B cell (primary cell): ENCODE measurements at regions not wholly inside any gene's neighbourhood (a gene's known extent, or its start where the extent isn't known, plus 50 kb on each side); places are given as distances from the start of the nearest gene placed in this dataset.

ENCODE experiments used
- ATAC-seq: fragments of 200-7000 bp; cut with Tn5 transposase; one replicate; pipeline ENCODE4 v1.10.0; 2021; ENCODE audit warnings: low read depth, mild to moderate bottlenecking, moderate number of reproducible peaks, moderate library complexity
- CTCF ChIA-PET: fragments of 350-600 bp; sonication (Branson Sonifier 250); formaldehyde crosslinking; loops from one replicate; lab custom pipeline; 2021; ENCODE audit warnings: antibody characterized with exemption, inconsistent platforms; lab: Charles Lee
- POLR2A ChIA-PET: fragments of 350-600 bp; sonication (Branson Sonifier 250); formaldehyde crosslinking; loops from one replicate; lab custom pipeline; 2021; ENCODE audit warnings: antibody characterized with exemption; lab: Charles Lee
- DNase-seq: peaks from one replicate; pipeline ENCODE4 v3.0.0; 2013
- H2AFZ ChIP-seq: 2 replicates; pipeline ENCODE4 v1.6.1; 2012; ENCODE audit warnings: mild to moderate bottlenecking, low read depth, low read length; ENCODE audit not compliant: insufficient read depth, poor library complexity, severe bottlenecking
- H3K27ac ChIP-seq, 2 donors: 1 replicate in 1 of 2; 2 replicates in 1 of 2; pipeline ENCODE4 v1.5.1; 2012 to 2013; ENCODE audit warnings: low read length in 2 of 2, mild to moderate bottlenecking in 2 of 2, moderate library complexity in 1 of 2
- H3K27me3 ChIP-seq, 4 experiments: fragments of 200-600 bp in 1 of 4; sonication (generic) in 1 of 4; replicated peaks in 1 of 4; 1 replicate in 2 of 4; 2 replicates in 2 of 4; pipeline versions ENCODE4 v1.6.1 to v1.7.0; 2013 to 2016; ENCODE audit warnings: low read length in 3 of 4, mild to moderate bottlenecking in 2 of 4, mixed read lengths in 1 of 4, moderate library complexity in 1 of 4; ENCODE audit not compliant: insufficient read depth in 4 of 4, control insufficient read depth in 3 of 4; ENCODE audit errors: control extremely low read depth in 1 of 4
- H3K36me3 ChIP-seq, 2 experiments: replicated peaks in 1 of 2; 1 replicate in 1 of 2; 2 replicates in 1 of 2; pipeline versions ENCODE4 v1.6.1 to v1.7.1; 2013; ENCODE audit warnings: low read length in 1 of 2; ENCODE audit not compliant: insufficient read depth in 2 of 2, control insufficient read depth in 1 of 2; ENCODE audit errors: control extremely low read depth in 1 of 2, extremely low read depth in 1 of 2
- H3K4me1 ChIP-seq, 2 donors: fragments of 200-600 bp in 1 of 2; sonication (generic) in 1 of 2; 1 replicate in 1 of 2; 2 replicates in 1 of 2; pipeline versions ENCODE4 v1.5.1 to v1.6.1; 2013 to 2017; ENCODE audit warnings: low read length in 2 of 2; ENCODE audit not compliant: control insufficient read depth in 2 of 2, insufficient read depth in 2 of 2
- H3K4me2 ChIP-seq: replicated peaks from 2 replicates; pipeline ENCODE3; 2012; ENCODE audit warnings: mild to moderate bottlenecking, low read depth, low read length; ENCODE audit not compliant: poor library complexity, severe bottlenecking
- H3K4me3 ChIP-seq, 5 experiments: fragments of 200-600 bp in 1 of 5; sonication (generic) in 1 of 5; 1 replicate in 3 of 5; 2 replicates in 2 of 5; pipeline versions ENCODE4 v1.5.1 to v1.7.0; 2011 to 2016; ENCODE audit warnings: low read length in 4 of 5, mild to moderate bottlenecking in 4 of 5, low read depth in 2 of 5, control low read depth in 1 of 5, moderate library complexity in 1 of 5; ENCODE audit not compliant: insufficient read depth in 1 of 5; ENCODE audit errors: control extremely low read depth in 1 of 5, extremely low read depth in 1 of 5
- H3K79me2 ChIP-seq: fragments of 200-600 bp; sonication (generic); one replicate; pipeline ENCODE4 v1.6.0; 2016; ENCODE audit warnings: low read length; ENCODE audit not compliant: control insufficient read depth, insufficient read depth
- H3K9ac ChIP-seq: fragments of 200-600 bp; sonication (generic); 2 replicates; pipeline ENCODE4 v1.6.1; 2017; ENCODE audit warnings: mild to moderate bottlenecking, low read length, moderate library complexity
- H3K9me3 ChIP-seq, 3 donors: one replicate each; pipeline versions ENCODE4 v1.6.1 to v1.7.1; 2013; ENCODE audit warnings: low read length in 2 of 3; ENCODE audit not compliant: control insufficient read depth in 2 of 3, insufficient read depth in 1 of 3; ENCODE audit errors: control extremely low read depth in 1 of 3
- H4K20me1 ChIP-seq: 2 replicates; pipeline ENCODE4 v1.6.0; 2012; ENCODE audit warnings: mild to moderate bottlenecking, low read length; ENCODE audit not compliant: insufficient read depth, control insufficient read depth, poor library complexity, severe bottlenecking
- H3K27ac Mint-ChIP-seq: one replicate; pipeline ENCODE4 v1.8.0; 2021; ENCODE audit warnings: mixed read lengths
- H3K27me3 Mint-ChIP-seq: one replicate; pipeline ENCODE4 v1.8.0; 2021; ENCODE audit warnings: mixed read lengths
- H3K4me1 Mint-ChIP-seq: one replicate; pipeline ENCODE4 v1.8.0; 2021; ENCODE audit warnings: mixed read lengths
- H3K4me3 Mint-ChIP-seq: one replicate; pipeline ENCODE4 v1.8.0; 2021; ENCODE audit warnings: mixed read lengths
- H3K9me3 Mint-ChIP-seq: one replicate; pipeline ENCODE4 v1.8.0; 2022; ENCODE audit warnings: mixed read lengths; ENCODE audit not compliant: insufficient read depth
- EZH2 ChIP-seq: IDR thresholded peaks from 2 replicates; pipeline ENCODE4 v1.6.1; 2012; ENCODE audit warnings: borderline replicate concordance, low read depth, mild to moderate bottlenecking, moderate library complexity, low read length; ENCODE audit not compliant: insufficient read depth, poor library complexity, severe bottlenecking
- WGBS: methylation state at CpG from one replicate; pipeline ENCODE4 v1.1.5; 2013; ENCODE audit warnings: missing lambda C conversion rate; ENCODE audit not compliant: insufficient coverage; 5-methylcytosine and 5-hydroxymethylcytosine counted together
- intact Hi-C: fragments of 100-400 bp; cut with micrococcal nuclease; formaldehyde crosslinking; loops from one replicate; pipeline ENCODE4 v1.10.0; 2022
- TF ChIP-seq, protein P1 (sequence below): fragments of 200-600 bp; IDR thresholded peaks from one replicate; pipeline ENCODE4 v1.8.0; 2022; ENCODE audit warnings: antibody characterized with exemption, mild to moderate bottlenecking

DNA sequence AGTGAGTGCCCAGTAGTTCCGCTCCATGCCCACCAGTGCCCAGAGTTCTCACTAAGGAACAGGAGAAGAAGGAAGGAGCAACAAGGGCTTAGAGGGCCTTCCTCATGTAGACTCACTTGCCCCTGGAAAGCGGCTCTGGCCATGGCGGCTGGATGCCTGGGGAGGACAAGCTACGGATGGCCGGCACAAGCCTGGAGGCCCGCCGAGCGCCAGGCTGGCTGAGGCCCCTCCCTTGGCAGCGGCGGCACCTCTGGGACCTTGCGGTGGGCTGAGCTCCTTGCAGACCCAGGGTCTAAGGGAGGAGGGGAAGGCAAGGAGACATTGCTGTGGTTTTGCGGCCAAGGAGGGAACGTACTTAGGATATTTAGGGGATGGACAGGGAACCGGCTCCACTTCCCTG is 160.1 kb downstream of the SALL1 start:
- 97% methylated on average over 14 of the region's 14 CpGs for WGBS
- ATAC-seq (no peak), DNase-seq (no peak)
- Histone ChIP-seq H3K4me3 (no peak overlapping the region), H3K9ac (no peak overlapping the region), H3K4me2 (no peak overlapping the region), H3K79me2 (no peaks in the 10 kb centered on the region), H3K4me1 (no peaks in the 10 kb centered on the region), H3K27ac (no peak overlapping the region), H3K36me3 (no peaks in the 10 kb centered on the region), H3K9me3 (peaks cover 0 to 20% (median 0%) of the 10 kb centered on the region in 3 donors), H2AFZ (no peak overlapping the region), H4K20me1 (no peaks in the 10 kb centered on the region), H3K27me3 (no peaks in the 10 kb centered on the region)
- CTCF ChIA-PET: no interaction called here
- TF ChIP-seq, protein P1, sequence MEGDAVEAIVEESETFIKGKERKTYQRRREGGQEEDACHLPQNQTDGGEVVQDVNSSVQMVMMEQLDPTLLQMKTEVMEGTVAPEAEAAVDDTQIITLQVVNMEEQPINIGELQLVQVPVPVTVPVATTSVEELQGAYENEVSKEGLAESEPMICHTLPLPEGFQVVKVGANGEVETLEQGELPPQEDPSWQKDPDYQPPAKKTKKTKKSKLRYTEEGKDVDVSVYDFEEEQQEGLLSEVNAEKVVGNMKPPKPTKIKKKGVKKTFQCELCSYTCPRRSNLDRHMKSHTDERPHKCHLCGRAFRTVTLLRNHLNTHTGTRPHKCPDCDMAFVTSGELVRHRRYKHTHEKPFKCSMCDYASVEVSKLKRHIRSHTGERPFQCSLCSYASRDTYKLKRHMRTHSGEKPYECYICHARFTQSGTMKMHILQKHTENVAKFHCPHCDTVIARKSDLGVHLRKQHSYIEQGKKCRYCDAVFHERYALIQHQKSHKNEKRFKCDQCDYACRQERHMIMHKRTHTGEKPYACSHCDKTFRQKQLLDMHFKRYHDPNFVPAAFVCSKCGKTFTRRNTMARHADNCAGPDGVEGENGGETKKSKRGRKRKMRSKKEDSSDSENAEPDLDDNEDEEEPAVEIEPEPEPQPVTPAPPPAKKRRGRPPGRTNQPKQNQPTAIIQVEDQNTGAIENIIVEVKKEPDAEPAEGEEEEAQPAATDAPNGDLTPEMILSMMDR: no peak
- TF ChIP-seq EZH2: no peak
- Mint-ChIP-seq H3K4me1 (no peaks in the 10 kb centered on the region), H3K27me3 (no peaks in the 10 kb centered on the region), H3K27ac (no peak overlapping the region), H3K4me3 (no peak overlapping the region), H3K9me3 (peaks cover 3% of the 10 kb centered on the region)
- intact Hi-C loops: no loop called here
- POLR2A ChIA-PET: no interaction called here

DNA sequence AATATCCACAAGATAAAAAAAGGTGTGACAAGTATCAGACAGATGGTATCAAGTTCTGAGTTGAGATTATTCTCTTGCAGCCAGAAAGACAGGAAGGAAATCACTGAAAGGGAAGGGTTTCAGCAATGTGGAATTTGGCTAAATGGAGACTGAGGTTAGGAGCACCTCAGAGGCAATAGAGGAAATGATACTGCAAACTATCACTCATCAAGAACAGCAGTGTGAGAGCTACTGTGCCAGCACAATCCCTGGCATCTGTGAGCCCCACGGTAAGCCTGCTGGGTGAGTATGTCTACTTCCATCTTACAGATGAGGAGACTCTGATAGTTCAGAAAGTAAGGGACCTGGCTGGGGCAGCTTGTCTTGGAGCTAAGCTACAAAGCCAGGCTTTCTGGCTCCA is 162.0 kb downstream of the SALL1 start:
- H4K20me1 ChIP-seq: no peaks in the 10 kb centered on the region
- ATAC-seq: no peak
- no peaks in the 10 kb centered on the region for H3K4me1 Mint-ChIP-seq
- peaks cover 0 to 14% (median 0%) of the 10 kb centered on the region in 3 donors for H3K9me3 ChIP-seq
- H3K27me3 Mint-ChIP-seq: no peaks in the 10 kb centered on the region
- no peaks in the 10 kb centered on the region for H3K79me2 ChIP-seq
- H3K4me1 ChIP-seq: no peaks in the 10 kb centered on the region
- H2AFZ ChIP-seq: no peak overlapping the region
- H3K27ac ChIP-seq: no peak overlapping the region
- H3K27me3 ChIP-seq: no peaks in the 10 kb centered on the region
- no peak overlapping the region for H3K4me3 ChIP-seq
- no peak overlapping the region for H3K4me3 Mint-ChIP-seq
- no peak overlapping the region for H3K4me2 ChIP-seq
- POLR2A ChIA-PET: no interaction called here
- peaks cover 3% of the 10 kb centered on the region for H3K9me3 Mint-ChIP-seq
- WGBS: 0% methylated on average over 1 of the region's 1 CpG
- no peaks in the 10 kb centered on the region for H3K36me3 ChIP-seq
- no peak overlapping the region for H3K9ac ChIP-seq
- intact Hi-C loops: no loop called here
- no peak for DNase-seq
- CTCF ChIA-PET: no interaction called here
- H3K27ac Mint-ChIP-seq: no peak overlapping the region
- TF ChIP-seq EZH2: no peak
- TF ChIP-seq, protein P1: no peak
